Endothelial cell of umbilical vein (primary cell): ENCODE measurements at regions not wholly inside any gene's neighbourhood (a gene's known extent, or its start where the extent isn't known, plus 50 kb on each side); places are given as distances from the start of the nearest gene placed in this dataset.

Experiments
- BruUV-seq: library from RNA; stranded (reverse); fragments of 400-500 nt; replicated peaks from 2 replicates; lab custom pipeline; 2021; lab: Mats Ljungman, UMichigan
- CTCF ChIA-PET: fragments of 300-600, 350-600 bp; sonication (Branson Sonifier 250); formaldehyde crosslinking; loops from one replicate; lab custom pipeline; 2021; ENCODE audit warnings: antibody characterized with exemption, inconsistent platforms; lab: Charles Lee
- POLR2A ChIA-PET: fragments of 300-600, 350-600 bp; sonication (Branson Sonifier 250); formaldehyde crosslinking; loops from one replicate; lab custom pipeline; 2021; ENCODE audit warnings: antibody characterized with exemption, inconsistent platforms; lab: Charles Lee
- DNase-seq: peaks from one replicate; pipeline ENCODE4 v3.0.0-alpha.2; 2011; ENCODE audit warnings: low read depth, low spot score
- FAIRE-seq: peaks from 2 replicates; lab custom pipeline; 2011; peaks lifted over from hg19 to GRCh38; lab: Jason Lieb, UNC
- H2AFZ ChIP-seq: 2 replicates; pipeline ENCODE4 v1.6.0; 2012; ENCODE audit warnings: low read depth, low read length, control low read depth, inconsistent platforms
- H3K27ac ChIP-seq: 2 replicates; pipeline ENCODE4 v1.5.1; 2011; ENCODE audit warnings: low read depth, mild to moderate bottlenecking, control low read depth, low read length, moderate library complexity; ENCODE audit not compliant: insufficient read depth
- H3K27me3 ChIP-seq, 2 experiments: 2 replicates each; pipeline versions ENCODE4 v1.6.0 to v1.6.1; 2011; ENCODE audit warnings: low read length in 2 of 2, mixed read lengths in 1 of 2; ENCODE audit not compliant: control insufficient read depth in 2 of 2, insufficient read depth in 2 of 2
- H3K36me3 ChIP-seq, 2 experiments: 2 replicates in 1 of 2; 3 replicates in 1 of 2; pipeline ENCODE4 v1.5.1; 2011; ENCODE audit warnings: low read length in 2 of 2, mild to moderate bottlenecking in 1 of 2, moderate library complexity in 1 of 2; ENCODE audit not compliant: control insufficient read depth in 2 of 2, insufficient read depth in 2 of 2; ENCODE audit errors: extremely low read depth in 1 of 2
- H3K4me1 ChIP-seq: 3 replicates; pipeline ENCODE4 v1.5.1; 2011; ENCODE audit warnings: mild to moderate bottlenecking, low read length; ENCODE audit not compliant: control insufficient read depth, insufficient read depth; ENCODE audit errors: extremely low read depth
- H3K4me2 ChIP-seq: 2 replicates; pipeline ENCODE4 v1.6.1; 2011; ENCODE audit warnings: low read length, control low read depth, mixed read lengths; ENCODE audit not compliant: insufficient read depth
- H3K4me3 ChIP-seq, 3 experiments: fragments of 200-600 bp in 1 of 3; sonication (generic), shearing (Covaris generic) in 1 of 3; replicated peaks in 1 of 3; 2 replicates each; pipeline ENCODE4 v1.5.1; 2011 to 2016; ENCODE audit warnings: control low read depth in 3 of 3, low read length in 3 of 3, mild to moderate bottlenecking in 2 of 3, inconsistent platforms in 1 of 3, low read depth in 1 of 3, moderate library complexity in 1 of 3; ENCODE audit not compliant: insufficient read depth in 1 of 3
- H3K79me2 ChIP-seq: 2 replicates; pipeline ENCODE4 v1.6.0; 2012; ENCODE audit warnings: low read length, inconsistent platforms; ENCODE audit not compliant: control insufficient read depth, insufficient read depth
- H3K9ac ChIP-seq: replicated peaks from 2 replicates; pipeline ENCODE3; 2011; ENCODE audit warnings: low read length, control low read depth; ENCODE audit not compliant: insufficient read depth; ENCODE audit errors: extremely low read depth
- H3K9me1 ChIP-seq: replicated peaks from 3 replicates; pipeline ENCODE4 v1.6.0; 2011; ENCODE audit warnings: mild to moderate bottlenecking, low read length; ENCODE audit not compliant: control insufficient read depth, insufficient read depth; ENCODE audit errors: extremely low read depth
- H3K9me3 ChIP-seq: replicated peaks from 2 replicates; pipeline ENCODE4 v1.5.1; 2012; ENCODE audit warnings: low read length, inconsistent platforms; ENCODE audit not compliant: control insufficient read depth, insufficient read depth
- H4K20me1 ChIP-seq: replicated peaks from 2 replicates; pipeline ENCODE3; 2011; ENCODE audit warnings: mild to moderate bottlenecking, low read length; ENCODE audit not compliant: control insufficient read depth, insufficient read depth; ENCODE audit errors: extremely low read depth
- EZH2 ChIP-seq: IDR thresholded peaks from 2 replicates; pipeline ENCODE4 v1.6.1; 2012; ENCODE audit warnings: borderline replicate concordance, low read depth, mild to moderate bottlenecking, moderate library complexity, low read length, inconsistent platforms; ENCODE audit not compliant: severe bottlenecking
- FOS ChIP-seq: IDR thresholded peaks from 2 replicates; pipeline ENCODE4 v1.6.1; 2011; ENCODE audit warnings: mild to moderate bottlenecking, low read length, moderate library complexity, borderline replicate concordance; ENCODE audit not compliant: insufficient read depth
- GATA2 ChIP-seq: IDR thresholded peaks from 2 replicates; pipeline ENCODE4 v1.7.0; 2011; ENCODE audit warnings: low read depth, mild to moderate bottlenecking, moderate library complexity, mixed read lengths, low read length; ENCODE audit not compliant: insufficient read length, insufficient read depth
- JUN ChIP-seq: IDR thresholded peaks from 2 replicates; pipeline ENCODE4 v1.6.1; 2011; ENCODE audit warnings: borderline replicate concordance, low read depth; ENCODE audit not compliant: insufficient read length, insufficient read depth
- MYC ChIP-seq: IDR thresholded peaks from one replicate; pipeline ENCODE4 v1.6.1; 2011; ENCODE audit warnings: mild to moderate bottlenecking, low read depth, low read length
- POLR2A ChIP-seq: IDR thresholded peaks from 2 replicates; pipeline ENCODE4 v1.6.1; 2012; ENCODE audit warnings: low read depth, mild to moderate bottlenecking, control low read depth, low read length
- POLR2AphosphoS5 ChIP-seq: IDR thresholded peaks from 2 replicates; pipeline ENCODE4 v1.6.1; 2012; ENCODE audit warnings: low read depth, mild to moderate bottlenecking, control low read depth, low read length, moderate library complexity; ENCODE audit not compliant: insufficient read depth
- dilution Hi-C: fragments of 300-500 bp; cut with MboI; formaldehyde crosslinking; loops from one replicate; pipeline ENCODE4 v1.15.0; 2019; ENCODE audit warnings: low sequenced_read_pairs; ENCODE audit not compliant: extremely low pct_ligation_motif_present
- intact Hi-C: fragments of 100-400 bp; cut with micrococcal nuclease; formaldehyde crosslinking; loops from one replicate; pipeline ENCODE4 v1.10.0; 2022
- TF ChIP-seq, protein P1 (sequence below), 2 donors: IDR thresholded peaks; 1 replicate in 1 of 2; 2 replicates in 1 of 2; pipeline ENCODE4 v1.5.1; 2011; ENCODE audit warnings: low read length in 2 of 2, mild to moderate bottlenecking in 2 of 2, moderate library complexity in 2 of 2, control low read depth in 1 of 2, inconsistent platforms in 1 of 2, low read depth in 1 of 2; ENCODE audit not compliant: insufficient read depth in 1 of 2; ENCODE audit errors: extremely low read depth in 1 of 2
- TF ChIP-seq, protein P2 (sequence below): IDR thresholded peaks from 2 replicates; pipeline ENCODE4 v1.6.1; 2011; ENCODE audit not compliant: insufficient read depth, insufficient read length

DNA sequence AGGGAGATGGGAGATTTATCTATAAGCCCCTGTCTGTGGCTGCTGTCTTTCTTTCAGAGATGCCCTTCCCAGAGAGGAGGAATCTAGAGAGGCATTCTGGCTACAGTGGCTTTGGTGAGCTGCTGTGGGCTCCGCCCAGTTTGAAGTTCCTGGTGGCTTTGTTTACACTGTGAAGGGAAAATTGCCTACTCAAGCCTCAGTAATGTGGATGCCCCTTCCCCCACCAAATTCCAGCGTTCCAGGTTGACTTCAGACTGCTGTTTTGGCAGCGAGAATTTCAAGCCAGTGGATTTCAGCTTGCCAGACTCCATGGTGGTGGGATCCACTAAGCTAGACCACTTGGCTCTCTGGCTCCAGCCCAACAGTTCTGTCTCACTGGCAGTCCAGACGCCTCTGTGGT is 951.6 kb downstream of the CCSER2 start:
- Histone ChIP-seq H3K4me3 (no peak overlapping the region), H3K4me1 (no peaks in the 10 kb centered on the region), H3K4me2 (no peak overlapping the region), H3K9me1 (no peaks in the 10 kb centered on the region), H3K9me3 (peaks cover 1% of the 10 kb centered on the region), H4K20me1 (no peaks in the 10 kb centered on the region), H3K27ac (no peak overlapping the region), H2AFZ (no peak overlapping the region), H3K9ac (no peak overlapping the region), H3K79me2 (no peaks in the 10 kb centered on the region), H3K27me3 (no peaks in the 10 kb centered on the region), H3K36me3 (no peaks in the 10 kb centered on the region)
- intact Hi-C loops (no loop called here), dilution Hi-C loops (no loop called here)
- DNase-seq: no peak
- POLR2A ChIA-PET: no interaction called here
- no peak for FAIRE-seq
- CTCF ChIA-PET: no interaction called here
- BruUV-seq: no TSS peak
- no peak for TF ChIP-seq FOS

DNA sequence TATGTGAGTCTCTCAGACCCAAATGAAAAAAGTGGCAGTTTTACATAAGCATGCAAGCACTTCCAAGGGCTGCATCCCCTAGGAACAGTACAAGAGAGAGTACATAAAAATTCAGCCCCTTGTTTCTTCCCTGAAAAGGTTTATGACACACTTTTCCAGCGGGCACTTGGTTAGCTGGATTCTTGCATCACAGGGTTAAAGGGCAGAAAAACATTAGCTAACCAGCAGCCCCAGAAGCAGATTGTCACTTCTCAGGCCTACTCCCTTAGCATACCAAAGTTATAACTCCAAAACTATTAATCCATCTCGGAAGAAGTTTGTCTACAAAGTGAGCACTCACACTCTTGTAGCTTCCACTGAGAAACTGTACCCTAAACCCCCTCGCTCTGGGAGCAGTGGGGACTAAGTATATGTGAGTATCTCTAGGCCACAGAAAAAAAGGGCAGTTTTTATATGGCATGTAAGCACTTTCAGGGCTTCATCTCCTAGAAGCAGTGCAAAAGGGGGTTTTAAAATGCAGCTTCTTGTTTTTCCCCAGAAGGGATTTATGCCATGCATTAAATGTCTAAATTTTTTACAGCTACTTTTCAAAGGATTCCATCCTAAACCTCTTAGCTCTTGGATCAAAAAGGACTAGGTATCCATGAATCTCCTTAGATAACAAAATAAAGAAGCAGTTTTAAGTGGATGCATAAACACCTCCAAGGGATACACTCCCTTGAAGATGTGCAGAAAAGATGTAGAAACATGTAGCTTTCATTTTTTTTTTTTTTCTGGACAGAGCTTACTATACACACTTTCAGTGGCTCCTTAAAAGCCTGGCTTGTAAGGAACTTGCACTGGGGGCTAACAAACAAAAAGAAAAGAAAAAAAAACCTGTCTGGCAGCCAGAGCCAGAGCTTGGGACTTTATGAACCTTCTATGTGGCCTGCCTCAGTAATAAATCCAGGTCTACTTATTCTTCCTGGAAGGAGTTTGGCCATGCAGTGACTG is 956.7 kb downstream of the CCSER2 start:
- TF ChIP-seq EZH2 (no peak), JUN (no peak), POLR2A (no peak), GATA2 (no peak), FOS (no peak), MYC (no peak), POLR2AphosphoS5 (no peak)
- TF ChIP-seq, protein P1, sequence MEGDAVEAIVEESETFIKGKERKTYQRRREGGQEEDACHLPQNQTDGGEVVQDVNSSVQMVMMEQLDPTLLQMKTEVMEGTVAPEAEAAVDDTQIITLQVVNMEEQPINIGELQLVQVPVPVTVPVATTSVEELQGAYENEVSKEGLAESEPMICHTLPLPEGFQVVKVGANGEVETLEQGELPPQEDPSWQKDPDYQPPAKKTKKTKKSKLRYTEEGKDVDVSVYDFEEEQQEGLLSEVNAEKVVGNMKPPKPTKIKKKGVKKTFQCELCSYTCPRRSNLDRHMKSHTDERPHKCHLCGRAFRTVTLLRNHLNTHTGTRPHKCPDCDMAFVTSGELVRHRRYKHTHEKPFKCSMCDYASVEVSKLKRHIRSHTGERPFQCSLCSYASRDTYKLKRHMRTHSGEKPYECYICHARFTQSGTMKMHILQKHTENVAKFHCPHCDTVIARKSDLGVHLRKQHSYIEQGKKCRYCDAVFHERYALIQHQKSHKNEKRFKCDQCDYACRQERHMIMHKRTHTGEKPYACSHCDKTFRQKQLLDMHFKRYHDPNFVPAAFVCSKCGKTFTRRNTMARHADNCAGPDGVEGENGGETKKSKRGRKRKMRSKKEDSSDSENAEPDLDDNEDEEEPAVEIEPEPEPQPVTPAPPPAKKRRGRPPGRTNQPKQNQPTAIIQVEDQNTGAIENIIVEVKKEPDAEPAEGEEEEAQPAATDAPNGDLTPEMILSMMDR (IDR thresholded peaks at IDR 0.05; ENCODE audit: extremely low read depth in 1 of 2, insufficient read depth in 1 of 2, low read depth in 1 of 2, low read length in 2 of 2): no peak
- TF ChIP-seq, protein P2, sequence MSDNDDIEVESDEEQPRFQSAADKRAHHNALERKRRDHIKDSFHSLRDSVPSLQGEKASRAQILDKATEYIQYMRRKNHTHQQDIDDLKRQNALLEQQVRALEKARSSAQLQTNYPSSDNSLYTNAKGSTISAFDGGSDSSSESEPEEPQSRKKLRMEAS: no peak
- H3K4me3 ChIP-seq: no peak overlapping the region
- no peaks in the 10 kb centered on the region for H3K36me3 ChIP-seq
- peaks cover 1% of the 10 kb centered on the region for H3K9me3 ChIP-seq
- no TSS peak for BruUV-seq
- H3K4me2 ChIP-seq: no peak overlapping the region
- H2AFZ ChIP-seq: no peak overlapping the region
- ChIA-PET CTCF (no interaction called here), POLR2A (no interaction called here)
- dilution Hi-C loops: no loop called here
- no peaks in the 10 kb centered on the region for H3K9me1 ChIP-seq
- no peaks in the 10 kb centered on the region for H3K27me3 ChIP-seq
- no peak overlapping the region for H3K9ac ChIP-seq
- no peaks in the 10 kb centered on the region for H3K79me2 ChIP-seq
- FAIRE-seq (no peak), DNase-seq (no peak)
- no peaks in the 10 kb centered on the region for H4K20me1 ChIP-seq
- intact Hi-C loops: no loop called here
- H3K27ac ChIP-seq: no peak overlapping the region
- H3K4me1 ChIP-seq: no peaks in the 10 kb centered on the region
